Dermis blood vessel endothelial cell (primary cell): ENCODE measurements at regions not wholly inside any gene's neighbourhood (a gene's known extent, or its start where the extent isn't known, plus 50 kb on each side); places are given as distances from the start of the nearest gene placed in this dataset.
"Not testable (repeated sequence)": the region's sequence is repeated elsewhere in the genome, so short reads cannot be mapped to it uniquely, and the experiment has no call there.

Source experiments
- DNase-seq: peaks from one replicate; pipeline ENCODE4 v3.0.0; 2010

DNA sequence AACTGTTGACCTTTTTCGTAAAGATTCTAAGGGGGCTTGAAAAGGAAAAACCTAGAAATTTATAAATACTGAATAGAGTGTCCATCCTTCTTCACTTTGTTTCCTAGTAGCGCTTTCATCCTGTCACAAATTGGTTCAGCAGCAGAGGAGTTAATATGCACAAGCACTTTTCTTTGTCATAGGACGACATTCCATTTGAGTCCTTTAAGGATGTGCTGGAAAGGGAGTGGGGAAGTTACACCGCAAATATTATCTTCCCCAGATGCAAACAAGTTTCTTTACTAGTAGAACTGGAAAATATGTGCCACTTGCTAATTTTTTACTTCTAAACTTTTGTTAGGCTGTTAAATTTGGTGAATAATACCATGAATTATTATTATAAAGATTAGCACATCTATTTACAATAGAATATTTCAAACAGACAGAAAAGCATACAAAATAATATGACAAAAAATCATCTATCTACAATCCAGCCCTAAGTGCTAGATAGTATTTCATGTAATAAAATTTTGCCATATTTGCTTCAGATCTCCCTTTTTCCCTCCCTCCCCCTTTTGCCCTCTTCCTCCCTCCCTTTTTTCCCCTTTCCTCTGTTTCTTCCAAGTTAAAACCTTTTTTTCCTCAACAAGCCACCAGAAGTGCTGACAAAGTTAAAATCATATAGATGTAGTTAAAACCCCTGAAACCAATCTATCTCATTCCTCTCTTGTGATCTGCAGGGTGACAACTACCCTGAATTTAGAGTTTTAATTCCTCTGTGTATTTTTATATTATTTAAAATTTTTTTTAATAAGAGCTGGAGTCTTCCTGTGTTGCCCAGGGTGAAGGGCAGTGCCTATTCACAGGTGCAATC, 50.5 kb upstream of the MAP4K3 start:
- no peak for DNase-seq

- peak; percentile 81 for DNase-seq
Observed at GRCh38 chr2:39488450-39488849, 51.4 kb upstream of the MAP4K3 start.

GRCh38 chr2:39490586-39490985, 53.5 kb upstream of the MAP4K3 start:
- DNase-seq, result no peak

- no peak for DNase-seq
Observed at GRCh38 chr2:39491653-39492052, 54.6 kb upstream of the MAP4K3 start.

DNA sequence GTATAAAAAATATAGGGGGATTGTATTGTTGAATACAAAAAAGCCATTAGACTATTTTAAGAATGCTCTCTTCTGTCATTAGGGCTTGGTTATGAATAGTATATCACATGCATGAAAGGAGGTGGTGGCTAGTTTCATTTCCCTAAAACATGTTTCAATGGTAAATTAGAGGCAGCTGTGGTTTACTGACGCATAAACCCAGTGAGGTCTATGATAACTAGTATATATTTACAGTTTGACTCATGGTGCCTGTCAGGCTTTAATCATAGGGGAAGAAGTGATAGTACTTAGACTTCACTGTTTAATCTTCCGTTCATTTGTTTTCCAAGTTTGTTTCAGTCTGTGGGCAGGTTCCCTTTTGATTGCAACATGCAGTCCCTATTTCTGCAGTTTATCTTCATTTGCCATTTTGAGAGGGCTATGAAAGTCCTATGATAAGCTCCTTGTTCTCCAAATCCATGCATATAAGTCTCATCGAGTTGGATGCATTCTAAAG, 55.1 kb upstream of the MAP4K3 start:
- no peak for DNase-seq

- DNase-seq, result no peak
Observed at GRCh38 chr2:39492716-39493115, 55.6 kb upstream of the MAP4K3 start.

DNA sequence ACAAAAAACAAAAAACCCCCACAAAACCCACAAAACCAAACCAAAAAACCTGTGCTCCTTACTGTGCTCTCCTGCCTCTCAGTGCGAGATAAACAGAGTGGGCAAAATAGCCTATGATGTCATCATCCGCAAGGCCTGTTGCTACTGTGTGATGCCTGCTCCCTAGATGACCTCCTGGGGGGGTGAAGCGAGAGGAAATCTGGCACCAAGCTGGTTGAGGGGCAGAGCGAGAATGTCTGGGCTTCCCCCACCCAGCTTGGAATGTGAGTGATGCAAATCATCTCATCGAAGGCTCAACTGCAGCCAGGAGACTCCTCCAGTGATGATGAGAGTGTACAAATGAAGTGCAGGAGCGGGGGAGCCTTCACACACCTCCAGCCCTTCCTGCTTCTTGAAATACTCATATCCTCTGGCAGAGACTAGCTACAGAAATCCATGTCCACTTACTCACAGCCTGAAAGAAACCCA, 57.7 kb upstream of the MAP4K3 start:
- DNase-seq, result peak; percentile 90

DNA sequence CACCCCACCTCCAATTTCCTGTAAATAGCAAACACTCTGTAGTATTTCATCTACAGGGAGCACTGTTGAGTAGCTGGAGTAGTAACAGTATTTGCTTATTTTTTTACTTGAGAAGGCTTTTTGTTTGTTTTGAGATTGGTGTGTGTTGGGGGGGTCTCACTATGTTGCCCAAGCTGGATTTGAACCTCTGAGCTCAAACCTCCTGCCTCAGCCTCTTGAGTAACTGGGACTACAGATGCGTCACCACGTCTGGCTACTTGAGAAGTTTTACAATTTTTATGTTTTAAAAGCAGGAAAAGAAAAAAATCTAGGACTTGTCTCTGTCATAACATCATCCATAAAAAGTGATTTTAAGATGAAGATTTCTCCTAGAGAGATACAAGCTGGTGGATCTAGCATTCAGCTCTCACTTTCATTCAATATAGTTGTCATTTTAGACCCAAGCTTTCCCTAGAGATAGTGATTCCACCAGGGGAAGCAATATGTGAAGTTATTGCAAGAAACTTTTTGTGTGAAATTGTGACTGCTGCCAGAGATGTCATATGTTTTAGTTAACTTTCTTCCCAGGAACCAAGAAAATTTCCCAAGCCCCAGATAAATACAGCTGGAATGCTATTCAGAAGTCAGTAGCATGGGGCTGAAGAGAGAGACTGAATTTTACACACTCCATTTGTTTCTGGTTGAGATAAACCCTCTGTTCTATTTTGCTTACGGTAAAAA, 60.2 kb upstream of the MAP4K3 start:
- no peak for DNase-seq

GRCh38 chr2:39498176-39498575, 61.1 kb upstream of the MAP4K3 start:
- not testable (repeated sequence) for DNase-seq

DNA sequence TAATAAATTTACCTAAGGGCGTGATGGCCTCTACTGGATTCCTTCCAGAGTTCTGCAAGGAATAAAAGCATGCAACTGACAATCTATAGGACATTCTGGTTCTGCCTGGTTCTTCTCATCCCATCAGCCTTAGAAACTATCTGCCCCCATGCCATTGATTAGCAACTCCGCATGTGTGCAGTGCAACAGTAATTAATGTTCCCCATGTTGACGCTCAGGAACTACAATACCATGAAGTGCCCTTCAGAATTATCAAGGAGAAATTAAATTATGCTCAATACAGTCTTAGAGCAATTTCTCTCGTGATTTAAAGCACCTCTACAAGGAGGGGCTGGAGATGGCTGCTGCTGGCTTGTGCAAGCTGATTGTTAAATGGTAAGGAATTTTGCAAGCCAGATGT, 61.7 kb upstream of the MAP4K3 start:
- no peak for DNase-seq

DNA sequence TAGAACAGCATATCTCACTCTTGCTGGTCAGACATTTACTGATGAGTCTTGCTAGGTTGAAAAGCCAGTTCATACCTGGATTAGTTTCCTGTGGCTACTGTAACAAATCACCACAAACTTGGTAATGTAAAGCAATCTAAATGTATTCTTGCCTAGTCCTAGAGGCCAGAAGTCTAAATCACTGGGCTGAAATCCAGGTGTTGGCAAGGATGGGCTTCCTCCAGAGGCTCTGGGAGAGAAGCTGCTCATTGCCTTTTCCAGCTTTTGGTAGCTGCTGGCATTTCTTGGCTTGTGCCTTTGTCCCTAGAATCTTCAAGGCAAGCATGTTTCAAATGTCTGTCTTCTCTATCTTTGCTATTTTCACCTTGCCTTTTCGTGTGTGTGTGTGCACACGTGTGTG, 62.3 kb upstream of the MAP4K3 start:
- no peak for DNase-seq

DNA sequence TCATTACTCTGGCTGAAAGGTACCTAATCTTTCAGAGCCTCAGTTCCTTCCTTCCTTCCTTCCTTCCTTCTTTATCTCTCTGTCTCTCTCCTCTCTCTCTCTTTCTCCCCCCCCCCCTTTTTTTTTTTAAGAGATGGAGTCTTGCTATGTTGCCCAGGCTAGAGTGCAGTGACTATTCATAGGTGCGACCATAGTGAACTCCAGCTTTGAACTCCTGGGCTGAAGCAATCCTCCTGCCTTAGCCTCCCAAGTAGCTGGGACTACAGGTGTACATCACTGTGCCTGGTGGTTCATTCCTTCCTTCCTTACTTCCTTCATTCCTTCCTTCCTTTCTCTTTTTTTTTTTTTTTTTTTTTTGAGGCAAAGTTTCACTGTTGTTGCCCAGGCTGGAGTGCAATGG, 64.3 kb upstream of the MAP4K3 start:
- DNase-seq, result no peak

DNA sequence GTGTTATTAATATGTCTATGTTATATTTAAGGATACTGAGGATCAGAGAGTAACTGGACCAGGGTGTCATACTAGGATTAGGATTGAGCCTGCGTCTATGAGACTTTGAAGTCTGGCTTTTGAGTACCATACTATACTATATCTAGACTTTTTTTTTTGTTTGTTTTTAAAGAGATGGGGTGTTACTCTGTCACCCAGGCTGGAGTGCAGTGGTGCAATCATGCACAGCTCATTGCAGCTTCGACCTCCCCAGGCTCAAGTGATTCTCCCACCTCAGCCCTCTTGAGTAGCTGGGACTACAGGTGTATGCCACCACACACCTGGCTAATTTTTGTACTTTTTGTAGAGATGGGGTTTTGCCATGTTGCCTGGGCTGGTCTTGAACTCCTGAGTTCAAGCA, 66.2 kb upstream of the MAP4K3 start:
- no peak for DNase-seq

DNA sequence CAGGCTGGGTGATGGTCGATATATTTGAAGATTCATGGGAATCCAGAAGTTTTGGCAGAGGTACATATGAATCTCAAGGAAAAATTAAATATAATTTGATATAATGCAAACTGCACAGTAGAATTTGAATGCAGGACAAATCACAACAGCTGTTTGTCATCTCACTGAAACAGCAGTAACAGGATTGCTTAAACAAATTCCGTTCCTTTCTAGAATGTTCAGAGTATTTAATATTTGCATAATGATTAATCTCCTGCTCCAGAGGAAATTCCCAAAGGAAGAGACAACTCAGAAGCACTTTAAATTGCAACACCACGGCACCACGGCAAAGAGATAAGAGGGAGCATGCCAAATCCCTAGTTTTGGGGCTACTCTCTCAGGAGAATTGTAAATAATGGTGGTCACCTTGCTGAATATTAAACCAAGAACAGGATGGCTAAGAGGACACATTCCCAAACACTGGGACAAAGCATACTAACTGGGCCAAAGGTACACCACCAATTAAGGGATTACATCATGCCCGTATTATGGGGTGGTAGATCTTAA, 67.8 kb upstream of the MAP4K3 start:
- peak; percentile 49 for DNase-seq

DNA sequence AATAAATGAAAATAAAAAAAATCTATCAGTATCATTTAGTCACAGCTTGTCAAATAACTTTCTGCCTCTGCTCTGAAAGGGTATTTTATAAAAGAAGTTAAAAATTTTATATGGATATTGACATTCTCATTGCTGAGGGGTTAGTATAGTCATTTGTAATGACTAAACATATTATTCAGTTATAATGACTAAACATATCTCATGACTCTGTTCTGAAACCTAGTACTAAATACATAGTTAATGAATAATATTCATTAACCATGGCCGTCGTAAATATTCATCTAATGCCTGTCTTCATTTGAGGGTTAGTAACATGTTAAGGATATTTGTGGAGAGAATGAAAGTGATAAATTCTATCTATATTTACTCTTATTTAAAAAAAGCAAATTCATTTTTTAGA, 69.1 kb upstream of the MAP4K3 start:
- DNase-seq, result no peak

GRCh38 chr2:39508198-39508597, 71.1 kb upstream of the MAP4K3 start:
- DNase-seq, result no peak

- peak; percentile 23 for DNase-seq
Observed at GRCh38 chr2:39510140-39510539, 73.1 kb upstream of the MAP4K3 start.

GRCh38 chr2:39511219-39511604, 74.1 kb upstream of the MAP4K3 start:
- DNase-seq, result no peak

GRCh38 chr2:39511605-39512433, 74.7 kb upstream of the MAP4K3 start:
- no peak for DNase-seq

- DNase-seq, result peak; percentile 25
Observed at GRCh38 chr2:39512434-39512935, 75.4 kb upstream of the MAP4K3 start.

DNA sequence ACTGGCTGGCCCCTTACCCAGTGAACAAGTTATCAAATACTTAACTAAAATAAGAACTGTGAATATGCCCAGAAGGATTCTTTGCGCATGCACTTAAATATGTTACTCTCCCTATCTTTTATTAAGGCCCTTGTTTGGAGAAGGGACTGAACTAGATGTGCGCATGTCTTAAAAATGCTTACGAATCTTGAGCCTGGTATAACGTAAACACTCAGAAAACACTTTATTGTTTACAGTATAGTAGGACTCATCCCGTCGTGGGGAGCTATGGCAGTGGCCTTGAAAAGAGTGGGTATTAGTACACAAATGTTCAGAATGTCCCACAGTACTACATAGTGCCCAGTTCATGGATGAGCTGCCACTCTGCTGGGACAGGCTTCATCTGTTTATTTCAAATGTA, 75.9 kb upstream of the MAP4K3 start:
- no peak for DNase-seq

- peak; percentile 97 for DNase-seq
Observed at GRCh38 chr2:39513641-39514094, 76.6 kb upstream of the MAP4K3 start.
